GM18519 (cell line): ENCODE measurements at regions not wholly inside any gene's neighbourhood (a gene's known extent, or its start where the extent isn't known, plus 50 kb on each side); places are given as distances from the start of the nearest gene placed in this dataset.

Source experiments
- ATAC-seq: cut with Tn5 transposase; IDR thresholded peaks from one replicate; pipeline ENCODE4 v1.9.1; 2021; ENCODE audit warnings: mild to moderate bottlenecking, moderate library complexity; ENCODE audit not compliant: unreplicated experiment, low FRiP score

- no peak for ATAC-seq
Observed at GRCh38 chr5:165874851-165875250, 2369.4 kb downstream of the MAT2B start.

- no peak for ATAC-seq
Observed at GRCh38 chr5:165876538-165876937, 2371.1 kb downstream of the MAT2B start.

DNA sequence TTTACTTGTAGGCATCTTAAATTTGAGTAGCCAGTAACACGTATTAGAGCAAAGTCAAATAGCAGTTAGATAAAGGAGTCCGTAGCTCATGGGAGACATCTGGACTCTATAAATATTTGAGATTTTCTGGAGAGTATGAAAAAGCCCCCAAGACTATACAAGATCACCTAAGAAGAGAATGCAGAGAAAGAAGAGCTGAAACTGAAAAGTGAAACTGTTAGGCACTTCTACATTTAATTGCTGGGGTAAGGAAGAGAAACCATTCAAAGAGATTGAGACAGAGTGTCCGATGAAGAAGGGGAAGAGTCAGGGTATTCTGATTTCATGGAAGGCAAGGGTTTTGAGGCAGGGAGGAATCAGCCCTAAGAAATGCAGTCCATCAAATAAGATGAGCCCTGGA, 2372.1 kb downstream of the MAT2B start:
- ATAC-seq = no peak

DNA sequence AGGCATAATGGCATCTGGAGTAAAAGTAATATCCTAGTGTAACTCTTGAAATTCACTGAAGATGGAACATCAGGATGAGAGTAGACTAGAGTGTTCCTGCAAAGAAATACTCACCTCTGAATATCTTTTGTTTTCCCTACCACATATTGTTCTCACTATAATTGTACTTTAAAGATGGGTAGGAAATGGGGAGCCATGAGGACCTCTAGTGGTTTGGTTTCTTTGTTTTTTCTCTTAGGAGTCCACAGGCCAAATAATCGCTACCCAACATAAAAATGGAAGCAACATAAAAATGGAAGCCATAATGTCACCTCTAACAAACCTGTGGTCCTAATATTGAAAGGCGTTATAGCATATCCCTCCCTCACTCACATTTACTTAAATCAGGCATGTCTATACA, 2375.8 kb downstream of the MAT2B start:
- ATAC-seq = no peak

GRCh38 chr5:165882099-165882498, 2376.7 kb downstream of the MAT2B start:
- ATAC-seq = no peak

- no peak for ATAC-seq
Observed at GRCh38 chr5:165885623-165886350, 2380.4 kb downstream of the MAT2B start.

- no peak for ATAC-seq
Observed at GRCh38 chr5:165887147-165887546, 2381.7 kb downstream of the MAT2B start.

DNA sequence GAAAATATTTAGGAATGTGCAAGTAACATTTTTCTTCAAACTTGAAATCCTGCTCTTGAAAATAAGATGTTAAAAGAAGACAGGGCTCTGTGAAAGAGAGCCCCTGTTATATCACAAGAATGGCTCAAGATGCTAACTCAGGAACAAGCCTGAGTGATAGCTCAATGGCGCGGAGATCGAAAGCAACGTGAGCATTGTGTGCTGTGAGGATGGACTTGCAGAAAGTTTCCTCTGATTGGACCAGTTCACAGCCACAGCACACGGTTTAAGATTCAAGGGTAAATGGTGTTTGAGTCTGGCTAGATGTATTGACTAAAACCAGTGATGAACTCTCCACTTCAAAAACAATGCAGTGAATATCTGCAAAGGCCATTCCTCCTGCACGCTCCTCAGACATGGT, 2387.0 kb downstream of the MAT2B start:
- no peak for ATAC-seq

DNA sequence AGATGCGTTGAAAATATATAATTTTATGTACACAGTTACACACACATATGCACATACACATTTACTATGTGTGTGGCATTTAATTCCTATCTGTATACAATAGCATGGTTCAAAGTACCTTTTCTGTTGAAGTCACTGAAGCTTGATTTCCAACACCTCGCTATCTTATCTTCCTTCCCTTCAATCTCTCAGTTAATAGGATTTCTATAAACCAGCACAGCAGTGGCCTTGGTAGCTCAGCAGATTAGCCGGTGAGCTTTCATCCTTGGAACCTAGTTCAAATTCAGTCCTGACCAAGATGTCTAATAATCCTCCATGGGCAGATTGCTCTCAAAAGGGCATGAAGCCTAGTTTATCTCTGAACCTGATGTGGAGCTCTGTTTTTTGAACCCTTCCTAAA, 2389.5 kb downstream of the MAT2B start:
- no peak for ATAC-seq

GRCh38 chr5:165903835-165904234, 2387.6 kb upstream of the WWC1 start:
- ATAC-seq = no peak

GRCh38 chr5:165906871-165907270, 2384.6 kb upstream of the WWC1 start:
- no peak for ATAC-seq

DNA sequence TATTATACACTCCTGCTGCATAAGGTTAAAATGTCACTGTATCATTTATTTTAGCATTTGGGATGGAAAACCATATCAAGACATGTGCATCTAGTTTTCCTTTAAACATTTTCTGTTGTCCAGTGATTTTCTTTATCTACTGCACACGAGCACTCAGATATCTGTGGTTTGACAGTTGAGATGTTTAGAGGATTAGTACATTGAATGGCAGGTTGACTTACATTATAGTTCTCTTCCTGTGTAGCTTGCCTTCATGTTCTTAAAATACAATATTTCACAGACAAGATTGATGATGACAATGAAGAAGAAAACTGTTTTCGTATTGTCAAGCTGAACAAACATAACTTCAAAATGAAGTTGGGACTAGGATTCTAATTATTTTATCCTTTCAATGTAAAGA, 2378.4 kb upstream of the WWC1 start:
- ATAC-seq = no peak

DNA sequence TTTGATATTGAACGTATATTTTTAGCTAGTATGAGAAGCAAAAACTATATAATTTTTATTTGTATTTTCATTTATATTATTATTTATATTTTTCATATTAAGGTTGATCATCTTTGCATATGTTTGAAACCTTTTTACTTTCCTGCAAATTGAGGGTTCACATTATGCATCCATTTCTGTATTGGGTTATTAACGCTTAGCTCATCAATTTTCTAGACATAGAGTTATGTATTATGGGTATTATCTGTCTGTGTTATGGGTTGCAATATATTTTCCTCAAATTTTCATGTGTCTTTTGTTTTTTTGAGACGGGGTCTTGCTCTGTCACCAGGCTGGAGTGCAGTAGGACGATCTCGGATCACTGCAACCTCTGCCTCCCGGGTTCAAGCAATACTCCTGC, 2377.0 kb upstream of the WWC1 start:
- no peak for ATAC-seq

DNA sequence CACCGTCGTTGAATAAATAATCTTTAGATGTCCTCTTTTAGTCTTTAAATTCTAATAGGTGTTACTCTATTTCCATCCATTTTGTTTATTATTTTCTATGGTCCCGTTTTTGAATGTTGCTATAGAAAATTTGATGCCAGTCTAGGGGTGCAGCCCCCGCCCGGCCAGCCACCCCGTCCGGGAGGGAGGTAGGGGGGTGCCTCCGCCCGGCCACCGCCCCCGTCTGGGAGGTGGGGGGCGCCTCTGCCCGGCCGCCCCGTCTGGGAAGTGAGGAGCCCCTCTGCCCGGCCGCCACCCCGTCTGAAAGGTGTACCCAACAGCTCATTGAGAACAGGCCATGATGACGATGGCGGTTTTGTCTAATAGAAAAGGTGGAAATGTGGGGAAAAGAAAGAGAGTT, 2372.2 kb upstream of the WWC1 start:
- ATAC-seq = no peak

- ATAC-seq = no peak
Observed at GRCh38 chr5:165920655-165921054, 2370.8 kb upstream of the WWC1 start.

- ATAC-seq = no peak
Observed at GRCh38 chr5:165928971-165929370, 2362.5 kb upstream of the WWC1 start.

- no peak for ATAC-seq
Observed at GRCh38 chr5:165940541-165940940, 2350.9 kb upstream of the WWC1 start.

GRCh38 chr5:165956854-165957253, 2334.6 kb upstream of the WWC1 start:
- ATAC-seq = no peak

DNA sequence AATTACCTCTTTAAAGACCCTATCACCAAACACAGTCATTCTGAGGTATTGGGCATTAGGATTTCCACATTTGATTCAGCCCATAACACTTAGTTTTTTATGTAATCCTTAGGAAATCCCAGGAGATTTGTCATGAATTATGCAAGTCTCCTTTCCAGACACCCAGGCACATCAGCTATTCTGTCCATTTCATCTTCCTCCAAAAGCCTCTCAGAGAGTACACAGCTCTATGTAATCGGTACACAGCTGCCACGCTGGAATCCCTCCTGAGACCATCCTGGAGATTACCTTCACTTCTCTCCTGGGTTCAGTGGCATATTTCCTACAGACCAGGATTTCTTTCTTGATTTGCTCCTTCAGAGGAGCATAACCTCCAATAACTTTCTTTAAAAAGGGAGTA, 2309.8 kb upstream of the WWC1 start:
- ATAC-seq = no peak

DNA sequence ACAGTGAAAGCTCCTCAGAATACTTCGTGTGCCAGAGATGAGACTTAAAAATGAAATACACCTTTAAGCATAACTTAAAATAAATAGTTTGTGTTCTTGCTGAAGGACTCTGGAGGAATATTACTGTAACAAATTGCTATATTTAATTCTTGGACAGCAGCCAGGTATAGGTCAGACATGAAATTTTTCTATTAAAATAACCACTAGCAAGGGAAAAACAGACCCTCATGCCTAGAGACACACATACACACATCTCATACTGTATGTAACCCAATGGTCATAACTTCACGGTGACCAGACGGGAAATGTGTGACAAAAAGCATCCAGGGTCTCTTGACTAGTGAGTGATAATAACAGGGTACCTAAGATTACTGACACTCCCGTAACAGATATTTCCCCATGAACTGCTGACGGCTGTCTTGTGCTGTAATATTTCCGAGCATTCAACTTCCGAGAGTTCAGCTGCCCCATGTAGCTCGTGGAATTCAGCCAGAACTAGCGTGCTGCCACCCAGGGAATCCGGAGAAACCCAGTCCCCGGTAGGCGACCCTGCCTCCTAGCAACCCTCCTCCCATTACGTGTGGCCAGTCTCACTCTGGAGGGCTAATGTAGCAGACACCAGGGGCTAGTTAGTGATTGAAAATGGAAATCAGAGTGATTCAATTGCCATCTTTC, 2295.1 kb upstream of the WWC1 start:
- ATAC-seq = no peak

DNA sequence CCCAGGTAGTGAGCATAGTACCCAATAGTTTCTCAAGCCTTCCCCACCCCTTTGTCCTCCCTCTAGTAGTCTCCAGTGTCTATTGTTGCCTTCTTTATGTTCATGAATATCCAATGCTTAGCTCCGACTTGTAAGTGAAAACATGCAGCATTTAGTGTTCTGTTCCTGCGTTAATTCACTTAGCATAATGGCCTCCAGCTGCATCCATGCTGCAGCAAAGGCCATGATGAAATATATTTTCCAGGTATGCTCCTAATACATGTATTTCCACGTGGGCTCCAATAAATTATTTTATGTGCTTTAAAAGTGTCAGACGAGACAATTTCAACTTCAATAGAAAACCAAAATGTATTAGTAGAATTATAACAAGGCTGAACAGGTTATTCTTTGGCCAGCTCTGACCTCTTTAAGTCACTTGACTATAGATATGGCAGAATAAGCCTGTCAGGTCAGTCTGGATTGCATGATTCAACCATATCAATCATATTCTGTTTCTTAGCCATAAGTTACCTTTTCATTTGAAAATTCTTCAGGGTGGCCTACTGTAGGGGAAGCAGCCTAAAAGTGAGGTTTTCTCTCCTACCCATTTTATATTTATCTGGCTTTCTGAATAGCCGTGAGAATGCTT, 2291.6 kb upstream of the WWC1 start:
- no peak for ATAC-seq

- ATAC-seq = no peak
Observed at GRCh38 chr5:166004006-166004405, 2287.4 kb upstream of the WWC1 start.
